SK-N-SH (cell line): ENCODE measurements at regions not wholly inside any gene's neighbourhood (a gene's known extent, or its start where the extent isn't known, plus 50 kb on each side); places are given as distances from the start of the nearest gene placed in this dataset.

Experiments used
- CTCF ChIA-PET: fragments of 300-600, 350-600 bp; formaldehyde crosslinking; extraction: SDS; loops from one replicate; lab custom pipeline; 2021; lab: Yijun Ruan, JAX
- POLR2A ChIA-PET: fragments of 350-600 bp; sonication (Branson Sonifier 250); formaldehyde crosslinking; extraction: SDS; loops from one replicate; lab custom pipeline; 2020; ENCODE audit warnings: antibody characterized with exemption, inconsistent platforms; lab: Yijun Ruan, JAX
- DNase-seq: peaks from one replicate; pipeline ENCODE4 v3.0.0; 2012
- H2AFZ ChIP-seq: fragments of 200-600 bp; sonication (generic); 2 replicates; pipeline ENCODE4 v1.8.1; 2016; ENCODE audit warnings: antibody characterized with exemption, mild to moderate bottlenecking, low read depth
- H3F3A ChIP-seq: fragments of 200-600 bp; sonication (generic); replicated peaks from 2 replicates; pipeline ENCODE3; 2016; ENCODE audit warnings: antibody characterized with exemption, mild to moderate bottlenecking; ENCODE audit not compliant: insufficient read depth
- H3K27ac ChIP-seq, 2 experiments: fragments of 200-500 bp in 1 of 2; fragments of 200-600 bp in 1 of 2; sonication (Bioruptor generic) in 1 of 2; sonication (generic), shearing (Covaris generic) in 1 of 2; 2 replicates each; pipeline versions ENCODE4 v1.5.1 to v1.6.1; 2014 to 2016; ENCODE audit warnings: low read depth in 2 of 2, inconsistent platforms in 1 of 2, low read length in 1 of 2, mild to moderate bottlenecking in 1 of 2, mixed read lengths in 1 of 2
- H3K27me3 ChIP-seq: fragments of 200-600 bp; sonication (generic), shearing (Covaris generic); 2 replicates; pipeline ENCODE4 v1.6.1; 2016; ENCODE audit warnings: mixed run types; ENCODE audit not compliant: insufficient read depth
- H3K36me3 ChIP-seq, 2 experiments: fragments of 200-500 bp in 1 of 2; fragments of 200-600 bp in 1 of 2; sonication (Bioruptor generic) in 1 of 2; sonication (generic) in 1 of 2; replicated peaks in 1 of 2; 2 replicates each; pipeline versions ENCODE3 to v1.5.1; 2014 to 2016; ENCODE audit warnings: low read length in 1 of 2, mild to moderate bottlenecking in 1 of 2; ENCODE audit not compliant: insufficient read depth in 2 of 2, control insufficient read depth in 1 of 2
- H3K4me1 ChIP-seq, 2 experiments: fragments of 200-500 bp in 1 of 2; fragments of 200-600 bp in 1 of 2; sonication (Bioruptor generic) in 1 of 2; sonication (generic), shearing (Covaris generic) in 1 of 2; 2 replicates each; pipeline versions ENCODE4 v1.5.1 to v1.6.1; 2014 to 2016; ENCODE audit warnings: low read depth in 1 of 2, low read length in 1 of 2, mixed run types in 1 of 2; ENCODE audit not compliant: insufficient read depth in 2 of 2, control insufficient read depth in 1 of 2
- H3K4me2 ChIP-seq: fragments of 200-600 bp; sonication (generic), shearing (Covaris generic); 2 replicates; pipeline ENCODE4 v1.6.1; 2017; ENCODE audit warnings: mixed run types
- H3K4me3 ChIP-seq, 2 experiments: fragments of 200-500 bp in 1 of 2; fragments of 200-600 bp in 1 of 2; sonication (Bioruptor generic) in 1 of 2; sonication (generic), shearing (Covaris generic) in 1 of 2; 2 replicates each; pipeline versions ENCODE4 v1.5.1 to v1.8.1; 2014 to 2016; ENCODE audit warnings: low read depth in 2 of 2, inconsistent platforms in 1 of 2, low read length in 1 of 2, mild to moderate bottlenecking in 1 of 2, mixed read lengths in 1 of 2, moderate library complexity in 1 of 2
- H3K79me2 ChIP-seq: fragments of 200-600 bp; sonication (generic); 2 replicates; pipeline ENCODE4 v1.8.1; 2017; ENCODE audit warnings: mild to moderate bottlenecking; ENCODE audit not compliant: insufficient read depth
- H3K9ac ChIP-seq: fragments of 200-600 bp; sonication (generic); 2 replicates; pipeline ENCODE4 v1.6.1; 2017; ENCODE audit warnings: mixed run types
- H3K9me2 ChIP-seq: fragments of 200-600 bp; sonication (generic); 2 replicates; pipeline ENCODE4 v1.6.1; 2017; ENCODE audit warnings: mixed run types
- H3K9me3 ChIP-seq: fragments of 200-600 bp; sonication (generic); 2 replicates; pipeline ENCODE4 v1.6.1; 2017; ENCODE audit warnings: mixed run types, mild to moderate bottlenecking, moderate library complexity
- H4K20me1 ChIP-seq: fragments of 200-600 bp; sonication (generic); 2 replicates; pipeline ENCODE4 v1.6.1; 2017; ENCODE audit warnings: mild to moderate bottlenecking, mixed run types; ENCODE audit not compliant: insufficient read depth
- CHD2 ChIP-seq: fragments of 150-350 bp; IDR thresholded peaks from 2 replicates; pipeline ENCODE4 v1.6.1; 2018; ENCODE audit warnings: low read length; ENCODE audit not compliant: partially characterized antibody
- CTCF ChIP-seq: fragments of 200-600 bp; sonication (generic); IDR thresholded peaks from 2 replicates; pipeline ENCODE4 v1.6.1; 2017; ENCODE audit warnings: antibody characterized with exemption, mild to moderate bottlenecking, moderate library complexity
- ELF1 ChIP-seq: IDR thresholded peaks from 2 replicates; pipeline ENCODE4 v1.4.0; 2012
- EP300 ChIP-seq, 2 experiments: IDR thresholded peaks; 2 replicates each; pipeline versions ENCODE4 v1.4.0 to v1.6.1; 2012; ENCODE audit warnings: borderline replicate concordance in 1 of 2, low read depth in 1 of 2, low read length in 1 of 2
- EZH2phosphoT487 ChIP-seq: fragments of 200-600 bp; sonication (generic); IDR thresholded peaks from 2 replicates; pipeline ENCODE4 v1.6.1; 2017; ENCODE audit warnings: low read depth, mixed run types, mild to moderate bottlenecking, antibody characterized with exemption, moderate library complexity, borderline replicate concordance
- FOSL2 ChIP-seq: IDR thresholded peaks from 2 replicates; pipeline ENCODE4 v1.4.0; 2012; ENCODE audit warnings: low read depth, mild to moderate bottlenecking, moderate library complexity, borderline replicate concordance
- GABPA ChIP-seq: IDR thresholded peaks from 2 replicates; pipeline ENCODE4 v1.4.0; 2012; ENCODE audit warnings: low read depth, mild to moderate bottlenecking
- IRF3 ChIP-seq: fragments of 150-350 bp; IDR thresholded peaks from 2 replicates; pipeline ENCODE4 v1.6.1; 2016; ENCODE audit warnings: mild to moderate bottlenecking, low read depth, low read length
- JUND ChIP-seq: IDR thresholded peaks from 2 replicates; pipeline ENCODE4 v1.4.0; 2012
- MXI1 ChIP-seq: IDR thresholded peaks from 2 replicates; pipeline ENCODE4 v1.6.1; 2012; ENCODE audit warnings: mild to moderate bottlenecking, low read depth, low read length, improper control_type of control experiment
- NFIC ChIP-seq: IDR thresholded peaks from 2 replicates; pipeline ENCODE4 v1.4.0; 2012; ENCODE audit warnings: borderline replicate concordance
- PBX3 ChIP-seq: IDR thresholded peaks from 2 replicates; pipeline ENCODE4; 2012
- RAD21 ChIP-seq: IDR thresholded peaks from 2 replicates; pipeline ENCODE4 v1.6.1; 2012; ENCODE audit warnings: mild to moderate bottlenecking, low read length
- RXRA ChIP-seq: IDR thresholded peaks from 2 replicates; pipeline ENCODE4 v1.4.0; 2012; ENCODE audit warnings: low read depth, mild to moderate bottlenecking, borderline replicate concordance
- SIN3A ChIP-seq: IDR thresholded peaks from 2 replicates; pipeline ENCODE4 v1.6.1; 2012; ENCODE audit warnings: low read depth, mild to moderate bottlenecking, low read length, moderate library complexity, borderline replicate concordance
- SMC3 ChIP-seq: IDR thresholded peaks from 2 replicates; pipeline ENCODE4 v1.6.1; 2012; ENCODE audit warnings: low read depth, low read length, improper control_type of control experiment
- TCF12 ChIP-seq: IDR thresholded peaks from 2 replicates; pipeline ENCODE4 v1.4.0; 2012
- USF1 ChIP-seq: IDR thresholded peaks from 2 replicates; pipeline ENCODE4 v1.4.0; 2012; ENCODE audit warnings: low read depth, borderline replicate concordance
- USF2 ChIP-seq: fragments of 150-350 bp; IDR thresholded peaks from 2 replicates; pipeline ENCODE4 v1.6.1; 2017; ENCODE audit warnings: antibody characterized with exemption, low read length, low read depth, borderline replicate concordance
- ZBTB33 ChIP-seq: IDR thresholded peaks from 2 replicates; pipeline ENCODE4 v1.4.0; 2012; ENCODE audit warnings: low read depth, borderline replicate concordance
- WGBS: methylation state at CpG from one replicate; pipeline ENCODE4 v1.1.6; 2017; ENCODE audit warnings: low lambda C conversion rate; 5-methylcytosine and 5-hydroxymethylcytosine counted together

- 75% methylated on average over 7 of the region's 7 CpGs for WGBS
- CTCF ChIA-PET, result no interaction called here
- Histone ChIP-seq H3K4me1 (peaks cover 0 to 4% of the 10 kb centered on the region in 2 experiments; a peak in 1 of 4 replicates), H3K9me2 (no peaks in the 10 kb centered on the region), H3K4me3 (no peak overlapping the region)
- no peak for TF ChIP-seq ELF1
- no peak for TF ChIP-seq USF1
- no peak for TF ChIP-seq GABPA
- no peak for TF ChIP-seq FOSL2
- no peak for TF ChIP-seq PBX3
- no peak for TF ChIP-seq CTCF
- TF ChIP-seq NFIC, result no peak
- TF ChIP-seq CHD2, result no peak
- no peak for TF ChIP-seq TCF12
- no peak for TF ChIP-seq ZBTB33
- TF ChIP-seq RXRA, result no peak
- TF ChIP-seq EP300 (IDR thresholded peaks at IDR 0.05; ENCODE audit: borderline replicate concordance in 1 of 2, low read depth in 1 of 2, low read length in 1 of 2), result no peak
- TF ChIP-seq RAD21, result no peak
- no peak for TF ChIP-seq JUND
- TF ChIP-seq EZH2phosphoT487, result no peak
- TF ChIP-seq USF2, result no peak
- TF ChIP-seq SIN3A, result no peak
- TF ChIP-seq SMC3, result no peak
- TF ChIP-seq IRF3, result no peak
- no peak for TF ChIP-seq MXI1
- TF ChIP-seq, all 33 proteins: peak for 0
- no peaks in the 10 kb centered on the region for H3K36me3 ChIP-seq
- no peak overlapping the region for H3K9ac ChIP-seq
- no peaks in the 10 kb centered on the region for H3F3A ChIP-seq
- no peaks in the 10 kb centered on the region for H3K79me2 ChIP-seq
- no peak overlapping the region for H3K4me2 ChIP-seq
- H4K20me1 ChIP-seq, result no peaks in the 10 kb centered on the region
- no peak overlapping the region for H3K27ac ChIP-seq
- DNase-seq, result no peak
- H3K9me3 ChIP-seq, result no peaks in the 10 kb centered on the region
- POLR2A ChIA-PET, result no interaction called here
- H2AFZ ChIP-seq, result no peak overlapping the region
- no peaks in the 10 kb centered on the region for H3K27me3 ChIP-seq
These were observed 1145.6 kb upstream of the WWC1 start for GRCh38 chr5:167145841-167146240.
